Transverse colon (tissue), 4 donors: ENCODE measurements at regions not wholly inside any gene's neighbourhood (a gene's known extent, or its start where the extent isn't known, plus 50 kb on each side); places are given as distances from the start of the nearest gene placed in this dataset.
"Not testable (repeated sequence)": the region's sequence is repeated elsewhere in the genome, so short reads cannot be mapped to it uniquely, and the experiment has no call there.

Source experiments
- EP300 ChIP-seq: sonication (generic); formaldehyde crosslinking; IDR thresholded peaks from one replicate; pipeline ENCODE4 v1.6.1; 2017; ENCODE audit warnings: antibody characterized with exemption, low read depth
- POLR2A ChIP-seq: fragments of 450-650 bp; IDR thresholded peaks from one replicate; pipeline ENCODE4 v1.6.1; 2016; ENCODE audit warnings: antibody characterized with exemption, mild to moderate bottlenecking, moderate library complexity
- POLR2AphosphoS5 ChIP-seq, 3 donors: sonication (generic); formaldehyde crosslinking; IDR thresholded peaks; one replicate each; pipeline ENCODE4 v1.6.1; 2016; ENCODE audit warnings: antibody characterized with exemption in 3 of 3
- TF ChIP-seq, protein P1 (sequence below), 5 experiments: fragments of 200-600 bp in 3 of 5; fragments of 450-650 bp in 2 of 5; sonication (generic) in 3 of 5; IDR thresholded peaks; 1 replicate in 2 of 5; 2 replicates in 3 of 5; pipeline ENCODE4 v1.5.1; 2016 to 2017; ENCODE audit warnings: antibody characterized with exemption in 5 of 5, inconsistent platforms in 3 of 5, mild to moderate bottlenecking in 2 of 5, moderate library complexity in 1 of 5

GRCh38 chr10:29380599-29381511, 92.0 kb downstream of the LYZL1 start:
- not testable (repeated sequence) for TF ChIP-seq POLR2AphosphoS5 (IDR thresholded peaks at IDR 0.05); POLR2A; EP300
- TF ChIP-seq, protein P1, sequence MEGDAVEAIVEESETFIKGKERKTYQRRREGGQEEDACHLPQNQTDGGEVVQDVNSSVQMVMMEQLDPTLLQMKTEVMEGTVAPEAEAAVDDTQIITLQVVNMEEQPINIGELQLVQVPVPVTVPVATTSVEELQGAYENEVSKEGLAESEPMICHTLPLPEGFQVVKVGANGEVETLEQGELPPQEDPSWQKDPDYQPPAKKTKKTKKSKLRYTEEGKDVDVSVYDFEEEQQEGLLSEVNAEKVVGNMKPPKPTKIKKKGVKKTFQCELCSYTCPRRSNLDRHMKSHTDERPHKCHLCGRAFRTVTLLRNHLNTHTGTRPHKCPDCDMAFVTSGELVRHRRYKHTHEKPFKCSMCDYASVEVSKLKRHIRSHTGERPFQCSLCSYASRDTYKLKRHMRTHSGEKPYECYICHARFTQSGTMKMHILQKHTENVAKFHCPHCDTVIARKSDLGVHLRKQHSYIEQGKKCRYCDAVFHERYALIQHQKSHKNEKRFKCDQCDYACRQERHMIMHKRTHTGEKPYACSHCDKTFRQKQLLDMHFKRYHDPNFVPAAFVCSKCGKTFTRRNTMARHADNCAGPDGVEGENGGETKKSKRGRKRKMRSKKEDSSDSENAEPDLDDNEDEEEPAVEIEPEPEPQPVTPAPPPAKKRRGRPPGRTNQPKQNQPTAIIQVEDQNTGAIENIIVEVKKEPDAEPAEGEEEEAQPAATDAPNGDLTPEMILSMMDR (IDR thresholded peaks at IDR 0.05), result not testable (repeated sequence)
